ENCODE measurements at regions not wholly inside any gene's neighbourhood (a gene's known extent, or its start where the extent isn't known, plus 50 kb on each side); places are given as distances from the start of the nearest gene placed in this dataset.

DNA sequence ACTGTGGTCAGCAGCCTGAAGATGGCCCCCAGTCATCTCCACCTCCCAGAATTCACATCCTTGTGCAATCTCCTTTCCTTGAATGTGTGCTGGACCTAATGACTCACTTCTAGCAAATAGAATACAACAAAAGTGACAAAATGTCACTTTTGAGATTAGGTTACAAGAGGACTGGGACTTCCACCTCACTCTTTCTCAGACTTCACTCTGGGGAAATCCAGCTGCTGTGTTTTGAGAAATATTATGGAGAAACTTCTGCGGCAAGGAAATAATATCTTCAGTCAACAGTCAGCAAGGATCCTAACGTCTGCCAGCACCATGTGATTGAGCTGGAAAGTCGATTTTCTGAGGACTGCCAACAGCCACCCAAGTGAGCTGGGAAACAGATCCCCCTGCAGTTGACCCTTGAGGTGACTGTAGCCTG is 70.5 kb upstream of the GADD45A start:
- intact Hi-C loops (cut with micrococcal nuclease): no loop called here
- ChIA-PET POLR2A (interaction anchor here (0.5 to 2.2 kb wide), 7 partner anchors 8 to 135 kb away, joined by 3 to 8 read pairs (median 3); partner anchors contain the start of gene GADD45A), CTCF (interaction anchor here (0.7 to 2.1 kb wide), 2 partner anchors 58 to 146 kb away, joined by 3 to 7 read pairs; no protein-coding TSS in a partner anchor)
- H3K4me1 Mint-ChIP-seq (ENCODE audit: insufficient read depth, unreplicated experiment): peaks cover 36% of the 10 kb centered on the region
- H3K27me3 Mint-ChIP-seq (ENCODE audit: insufficient read depth, unreplicated experiment): no peaks in the 10 kb centered on the region
- no peaks in the 10 kb centered on the region for H3K36me3 Mint-ChIP-seq (ENCODE audit: insufficient read depth, unreplicated experiment)
- H3K27ac Mint-ChIP-seq (ENCODE audit: low read depth, unreplicated experiment): peak overlapping the region; percentile 57
- no peak overlapping the region for H3K4me3 Mint-ChIP-seq (ENCODE audit: unreplicated experiment)
- no TSS peak for BruUV-seq (replicated peaks)
- DNase-seq (ENCODE audit: unreplicated experiment): peak; percentile 77
- TF ChIP-seq, protein P1, sequence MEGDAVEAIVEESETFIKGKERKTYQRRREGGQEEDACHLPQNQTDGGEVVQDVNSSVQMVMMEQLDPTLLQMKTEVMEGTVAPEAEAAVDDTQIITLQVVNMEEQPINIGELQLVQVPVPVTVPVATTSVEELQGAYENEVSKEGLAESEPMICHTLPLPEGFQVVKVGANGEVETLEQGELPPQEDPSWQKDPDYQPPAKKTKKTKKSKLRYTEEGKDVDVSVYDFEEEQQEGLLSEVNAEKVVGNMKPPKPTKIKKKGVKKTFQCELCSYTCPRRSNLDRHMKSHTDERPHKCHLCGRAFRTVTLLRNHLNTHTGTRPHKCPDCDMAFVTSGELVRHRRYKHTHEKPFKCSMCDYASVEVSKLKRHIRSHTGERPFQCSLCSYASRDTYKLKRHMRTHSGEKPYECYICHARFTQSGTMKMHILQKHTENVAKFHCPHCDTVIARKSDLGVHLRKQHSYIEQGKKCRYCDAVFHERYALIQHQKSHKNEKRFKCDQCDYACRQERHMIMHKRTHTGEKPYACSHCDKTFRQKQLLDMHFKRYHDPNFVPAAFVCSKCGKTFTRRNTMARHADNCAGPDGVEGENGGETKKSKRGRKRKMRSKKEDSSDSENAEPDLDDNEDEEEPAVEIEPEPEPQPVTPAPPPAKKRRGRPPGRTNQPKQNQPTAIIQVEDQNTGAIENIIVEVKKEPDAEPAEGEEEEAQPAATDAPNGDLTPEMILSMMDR (IDR thresholded peaks at IDR 0.05; ENCODE audit: unreplicated experiment): no peak
- peaks cover 8% of the 10 kb centered on the region for H3K9me3 Mint-ChIP-seq (ENCODE audit: unreplicated experiment)

- Mint-ChIP-seq H3K27ac (ENCODE audit: low read depth, unreplicated experiment) (no peak overlapping the region), H3K27me3 (ENCODE audit: insufficient read depth, unreplicated experiment) (no peaks in the 10 kb centered on the region), H3K36me3 (ENCODE audit: insufficient read depth, unreplicated experiment) (no peaks in the 10 kb centered on the region), H3K4me3 (ENCODE audit: unreplicated experiment) (no peak overlapping the region), H3K9me3 (ENCODE audit: unreplicated experiment) (peaks cover 8% of the 10 kb centered on the region), H3K4me1 (ENCODE audit: insufficient read depth, unreplicated experiment) (peaks cover 37% of the 10 kb centered on the region)
- CTCF ChIA-PET: interaction anchor here (0.5 to 2.1 kb wide), 2 partner anchors 145 to 150 kb away, joined by 4 to 7 read pairs; no protein-coding TSS in a partner anchor
- POLR2A ChIA-PET: interaction anchor here (1.2 to 5.2 kb wide), 2 partner anchors 46 to 69 kb away, joined by 4 to 76 read pairs; partner anchors contain the start of gene GADD45A
- intact Hi-C loops (cut with micrococcal nuclease): no loop called here
- TF ChIP-seq, protein P1 (IDR thresholded peaks at IDR 0.05; ENCODE audit: unreplicated experiment): no peak
- no peak for DNase-seq (ENCODE audit: unreplicated experiment)
- no TSS peak for BruUV-seq (replicated peaks)
Observed at GRCh38 chr1:67615886-67616285, 69.1 kb upstream of the GADD45A start.

DNA sequence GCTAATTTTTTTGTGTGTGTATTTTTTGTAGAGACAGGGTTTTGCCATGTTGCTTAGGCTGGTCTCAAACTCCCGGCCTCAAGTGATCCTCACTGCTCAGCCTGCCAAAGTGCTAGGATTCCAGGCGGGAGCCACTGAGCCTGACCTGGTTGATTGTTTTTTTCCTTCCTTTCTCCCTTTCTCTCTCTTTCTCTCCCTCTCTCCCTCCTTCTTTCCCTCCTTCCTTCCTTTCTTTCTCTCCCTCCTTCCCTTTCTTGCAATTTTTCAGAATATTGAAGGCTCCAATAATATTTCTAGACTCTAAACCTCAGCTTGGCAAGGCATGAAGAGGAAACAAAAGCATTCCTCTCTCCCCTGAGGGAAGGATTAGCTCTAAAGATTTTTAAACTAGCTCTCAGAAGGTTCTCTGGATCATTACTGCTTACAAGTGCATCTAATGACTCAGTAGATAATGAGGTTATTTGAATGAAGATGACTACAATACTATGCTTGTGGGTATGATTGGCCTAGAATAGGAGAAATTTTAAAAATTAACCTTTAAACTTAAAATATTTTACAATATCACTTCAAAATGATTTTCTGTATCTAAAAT is 68.5 kb upstream of the GADD45A start:
- H3K27ac Mint-ChIP-seq (ENCODE audit: low read depth, unreplicated experiment): no peak overlapping the region

More for the DNA sequence above, 68.5 kb upstream of the GADD45A start:
- H3K36me3 Mint-ChIP-seq (ENCODE audit: insufficient read depth, unreplicated experiment): no peaks in the 10 kb centered on the region
- POLR2A ChIA-PET: interaction anchor here (1.2 to 5.2 kb wide), 2 partner anchors 47 to 68 kb away, joined by 4 to 76 read pairs; partner anchors contain the start of gene GADD45A
- no peak overlapping the region for H3K4me3 Mint-ChIP-seq (ENCODE audit: unreplicated experiment)
- intact Hi-C loops (cut with micrococcal nuclease): no loop called here
- no peak for DNase-seq (ENCODE audit: unreplicated experiment)
- peaks cover 8% of the 10 kb centered on the region for H3K9me3 Mint-ChIP-seq (ENCODE audit: unreplicated experiment)
- TF ChIP-seq, protein P1 (IDR thresholded peaks at IDR 0.05; ENCODE audit: unreplicated experiment): no peak
- CTCF ChIA-PET: interaction anchor here (0.5 to 2.1 kb wide), 2 partner anchors 144 to 150 kb away, joined by 4 to 7 read pairs; no protein-coding TSS in a partner anchor
- H3K4me1 Mint-ChIP-seq (ENCODE audit: insufficient read depth, unreplicated experiment): peaks cover 37% of the 10 kb centered on the region
- BruUV-seq (replicated peaks): no TSS peak
- no peaks in the 10 kb centered on the region for H3K27me3 Mint-ChIP-seq (ENCODE audit: insufficient read depth, unreplicated experiment)

Measured in MCF 10A (cell line).